Activated naive CD4-positive, alpha-beta T cell treated with anti-CD3 and anti-CD28 coated beads, Interleukin-2, amount 50 U/mL, for 72 hours (primary cell): ENCODE measurements at regions not wholly inside any gene's neighbourhood (a gene's known extent, or its start where the extent isn't known, plus 50 kb on each side); places are given as distances from the start of the nearest gene placed in this dataset.
"Not testable (repeated sequence)": the region's sequence is repeated elsewhere in the genome, so short reads cannot be mapped to it uniquely, and the experiment has no call there.

Source experiments
- ATAC-seq, 2 donors: fragments of 150-1000 bp; cut with Tn5 transposase; 2 replicates each; pipeline ENCODE4 v1.10.0; 2021; ENCODE audit warnings: mild to moderate bottlenecking in 2 of 2, moderate library complexity in 2 of 2
- DNase-seq, 2 donors: peaks; one replicate each; pipeline ENCODE4 v3.0.0; 2021 to 2022; ENCODE audit warnings: low spot score in 2 of 2
- H3K27ac Mint-ChIP-seq, 2 donors: one replicate each; pipeline ENCODE4 v1.8.0; 2022; ENCODE audit warnings: mild to moderate bottlenecking in 2 of 2, mixed read lengths in 2 of 2
- H3K36me3 Mint-ChIP-seq, 2 donors: one replicate each; pipeline ENCODE4 v1.8.0; 2022; ENCODE audit warnings: mixed read lengths in 2 of 2
- H3K9me3 Mint-ChIP-seq, 2 donors: one replicate each; pipeline ENCODE4 v1.8.0; 2022; ENCODE audit warnings: mixed read lengths in 2 of 2

GRCh38 chr2:200086911-200087310 lies 131.5 kb downstream of the MAIP1 start:
- ATAC-seq = no peak
- no peak for DNase-seq
- no peak overlapping the region for H3K27ac Mint-ChIP-seq
- no peaks in the 10 kb centered on the region for H3K36me3 Mint-ChIP-seq
- H3K9me3 Mint-ChIP-seq = no peaks in the 10 kb centered on the region

- Mint-ChIP-seq H3K27ac (no peak overlapping the region), H3K9me3 (no peaks in the 10 kb centered on the region), H3K36me3 (no peaks in the 10 kb centered on the region)
- DNase-seq (no peak), ATAC-seq (no peak)
These were observed 132.1 kb downstream of the MAIP1 start for GRCh38 chr2:200087451-200087850.

DNA sequence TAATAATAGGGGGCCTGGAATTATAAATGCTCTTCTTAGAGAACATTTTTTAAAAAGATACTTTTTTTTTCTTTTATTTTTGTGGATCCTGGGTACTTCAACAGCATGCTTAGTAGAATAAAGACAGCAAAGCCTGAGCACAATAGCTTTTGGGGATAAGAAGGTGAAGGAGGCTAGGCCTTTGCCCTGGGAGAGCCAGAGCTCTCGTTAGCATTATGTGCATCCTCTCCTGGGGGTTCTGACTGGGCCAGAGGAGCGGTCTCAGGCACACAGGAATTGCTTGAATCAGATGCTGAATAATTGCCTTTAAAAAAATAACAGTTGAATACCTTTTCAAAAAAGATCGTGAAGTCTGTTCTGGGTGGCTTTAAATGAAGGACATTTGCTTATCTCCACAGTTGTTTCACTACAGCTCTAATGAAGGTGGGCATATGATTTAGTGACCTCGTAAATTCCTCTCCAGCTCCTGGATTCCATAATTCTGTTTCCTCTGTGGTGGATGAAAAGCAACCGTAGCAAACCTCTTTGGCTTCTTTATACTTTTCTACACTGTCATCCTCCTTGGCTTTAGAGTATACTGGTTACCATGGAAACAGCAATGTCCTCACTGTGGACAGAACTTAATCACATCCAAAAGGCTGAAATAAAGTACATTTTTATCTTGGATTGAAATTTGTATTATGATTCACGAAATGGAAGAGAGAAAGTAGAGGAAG lies 133.8 kb downstream of the MAIP1 start:
- no peak for DNase-seq
- ATAC-seq = no peak
- Mint-ChIP-seq H3K36me3 (no peaks in the 10 kb centered on the region), H3K27ac (no peak overlapping the region), H3K9me3 (no peaks in the 10 kb centered on the region)

DNA sequence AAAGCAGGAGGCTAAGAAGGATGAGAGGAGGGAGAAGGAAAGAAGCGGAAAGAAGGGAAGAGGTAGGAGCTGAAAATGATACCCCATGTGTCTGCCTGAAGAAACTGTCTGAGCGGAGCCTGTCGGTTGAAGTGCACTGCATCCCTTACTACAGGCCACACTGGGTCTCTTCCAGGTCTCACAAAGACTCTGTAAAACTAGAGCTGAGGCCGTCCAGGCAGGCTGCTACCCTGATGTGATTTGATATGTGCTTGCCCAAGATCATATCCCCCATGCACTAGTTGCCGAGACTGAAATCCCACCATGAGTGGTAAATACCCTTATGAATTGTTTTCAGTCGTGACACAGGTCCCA lies 134.4 kb downstream of the MAIP1 start:
- Mint-ChIP-seq H3K9me3 (no peaks in the 10 kb centered on the region), H3K27ac (no peak overlapping the region), H3K36me3 (no peaks in the 10 kb centered on the region)
- ATAC-seq (no peak), DNase-seq (no peak)

DNA sequence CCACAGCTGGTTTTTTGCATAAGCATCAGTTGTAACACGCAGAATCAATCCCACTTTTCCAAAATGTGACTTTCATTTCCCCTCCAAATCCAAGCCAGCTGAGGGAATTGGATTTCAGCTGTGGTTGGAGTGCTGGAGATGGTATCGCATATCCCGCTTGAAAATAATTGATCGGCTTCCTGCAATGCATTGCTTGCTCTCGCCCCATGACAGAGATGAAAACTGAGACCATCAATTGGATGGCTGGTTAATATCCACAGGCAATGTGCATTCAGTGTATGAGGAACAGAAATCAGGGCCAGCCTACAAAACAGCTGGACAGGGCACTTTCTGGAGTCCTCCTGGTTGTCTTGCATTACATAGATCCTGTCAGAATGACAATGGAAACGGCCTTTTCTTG lies 135.3 kb downstream of the MAIP1 start:
- no peak for DNase-seq
- no peaks in the 10 kb centered on the region for H3K36me3 Mint-ChIP-seq
- H3K27ac Mint-ChIP-seq = no peak overlapping the region
- no peak for ATAC-seq
- no peaks in the 10 kb centered on the region for H3K9me3 Mint-ChIP-seq

DNA sequence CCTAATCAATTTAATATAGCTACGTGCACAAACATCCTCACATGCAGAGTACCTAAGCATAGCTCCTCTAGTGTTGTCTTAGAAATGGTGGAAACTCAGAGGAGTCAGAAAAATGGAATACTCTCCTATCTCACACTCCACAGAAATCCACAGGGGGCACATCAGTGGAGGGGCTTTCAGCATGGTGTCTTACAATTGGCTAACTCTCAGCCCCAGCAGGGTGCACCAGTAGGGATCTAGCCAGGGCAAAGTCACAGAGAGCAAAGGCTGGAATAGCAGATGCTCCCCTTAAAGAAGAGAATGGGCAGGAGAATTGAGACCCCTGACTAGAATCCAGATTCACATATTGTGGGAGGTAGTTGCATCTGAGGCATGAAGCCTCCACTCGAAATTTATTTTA lies 135.7 kb downstream of the MAIP1 start:
- ATAC-seq = no peak
- no peak for DNase-seq
- no peaks in the 10 kb centered on the region for H3K9me3 Mint-ChIP-seq
- no peaks in the 10 kb centered on the region for H3K36me3 Mint-ChIP-seq
- H3K27ac Mint-ChIP-seq = no peak overlapping the region

DNA sequence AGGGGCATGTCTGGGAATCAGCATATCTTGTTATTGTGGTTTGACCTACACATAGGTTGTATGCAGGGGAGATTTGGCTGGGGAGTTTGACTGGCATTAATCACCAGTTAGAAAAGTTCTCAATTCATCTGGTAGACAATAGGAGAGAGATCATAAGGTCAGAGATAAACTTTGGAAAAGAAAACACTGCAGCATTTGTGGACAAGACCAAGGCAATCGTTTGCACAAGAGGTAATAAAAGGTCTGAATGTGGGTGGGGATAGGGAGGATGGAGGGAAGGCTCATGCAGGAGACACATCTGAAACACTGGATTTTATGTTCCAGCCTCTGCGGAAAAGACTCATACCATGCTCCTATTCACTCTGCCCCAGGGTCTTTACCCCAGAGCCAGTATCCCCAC lies 136.9 kb downstream of the MAIP1 start:
- DNase-seq = no peak
- no peaks in the 10 kb centered on the region for H3K36me3 Mint-ChIP-seq
- no peak for ATAC-seq
- no peaks in the 10 kb centered on the region for H3K9me3 Mint-ChIP-seq
- H3K27ac Mint-ChIP-seq = no peak overlapping the region

DNA sequence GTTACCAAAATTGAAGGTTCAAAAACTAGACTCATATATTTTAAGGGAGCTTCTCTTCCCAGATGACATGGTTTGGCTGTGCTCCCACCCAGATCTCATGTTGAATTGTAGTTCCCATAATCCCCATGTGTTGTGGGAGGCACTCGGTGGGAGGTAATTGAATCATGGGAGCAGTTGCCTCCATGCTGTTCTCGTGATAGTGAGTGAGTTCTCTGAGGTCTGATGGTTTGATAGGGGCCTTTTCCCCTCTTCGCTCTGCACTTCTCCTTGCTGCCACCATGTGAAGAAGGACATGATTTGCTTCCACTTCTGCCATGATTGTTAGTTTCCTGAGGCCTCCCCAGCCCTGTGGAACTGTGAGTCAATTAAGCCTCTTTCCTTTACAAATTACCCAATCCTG lies 140.1 kb downstream of the MAIP1 start:
- no peak for DNase-seq
- no peaks in the 10 kb centered on the region for H3K36me3 Mint-ChIP-seq
- H3K27ac Mint-ChIP-seq = no peak overlapping the region
- H3K9me3 Mint-ChIP-seq = no peaks in the 10 kb centered on the region
- no peak for ATAC-seq

GRCh38 chr2:200099256-200099655 lies 143.9 kb downstream of the MAIP1 start:
- no peak overlapping the region for H3K27ac Mint-ChIP-seq
- no peaks in the 10 kb centered on the region for H3K9me3 Mint-ChIP-seq
- no peak for ATAC-seq
- no peak for DNase-seq
- H3K36me3 Mint-ChIP-seq = no peaks in the 10 kb centered on the region

- no peak for ATAC-seq
- no peak for DNase-seq
- no peaks in the 10 kb centered on the region for H3K36me3 Mint-ChIP-seq
- no peak overlapping the region for H3K27ac Mint-ChIP-seq
- no peaks in the 10 kb centered on the region for H3K9me3 Mint-ChIP-seq
These were observed 144.6 kb downstream of the MAIP1 start for GRCh38 chr2:200100027-200100426.

DNA sequence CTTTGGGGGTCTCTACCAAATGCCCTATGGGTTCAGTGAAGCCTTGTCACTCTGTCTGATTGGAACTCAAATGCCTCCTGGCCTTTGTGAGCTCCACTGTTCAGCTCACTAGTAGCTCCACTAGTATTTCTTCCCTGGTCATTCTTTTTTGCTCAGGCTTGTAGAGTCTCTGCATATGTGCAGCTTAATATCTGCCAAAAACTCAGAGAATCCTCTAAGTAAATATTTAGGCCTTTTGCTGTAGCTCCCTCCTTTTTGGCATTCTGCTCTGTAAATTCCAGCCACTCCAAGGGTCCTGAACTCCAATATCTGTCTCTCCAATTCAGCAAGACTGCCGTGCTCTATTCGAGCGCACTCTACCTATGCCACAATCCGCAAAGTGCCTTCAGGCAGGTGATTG lies 146.5 kb downstream of the MAIP1 start:
- H3K9me3 Mint-ChIP-seq = no peaks in the 10 kb centered on the region
- H3K27ac Mint-ChIP-seq = no peak overlapping the region
- DNase-seq = no peak

GRCh38 chr2:200102971-200103370 lies 147.6 kb downstream of the MAIP1 start:
- no peaks in the 10 kb centered on the region for H3K36me3 Mint-ChIP-seq
- H3K27ac Mint-ChIP-seq = no peak overlapping the region
- H3K9me3 Mint-ChIP-seq = no peaks in the 10 kb centered on the region
- DNase-seq (no peak), ATAC-seq (no peak)

More for the DNA sequence above, 146.5 kb downstream of the MAIP1 start:
- H3K36me3 Mint-ChIP-seq = no peaks in the 10 kb centered on the region
- ATAC-seq = no peak

DNA sequence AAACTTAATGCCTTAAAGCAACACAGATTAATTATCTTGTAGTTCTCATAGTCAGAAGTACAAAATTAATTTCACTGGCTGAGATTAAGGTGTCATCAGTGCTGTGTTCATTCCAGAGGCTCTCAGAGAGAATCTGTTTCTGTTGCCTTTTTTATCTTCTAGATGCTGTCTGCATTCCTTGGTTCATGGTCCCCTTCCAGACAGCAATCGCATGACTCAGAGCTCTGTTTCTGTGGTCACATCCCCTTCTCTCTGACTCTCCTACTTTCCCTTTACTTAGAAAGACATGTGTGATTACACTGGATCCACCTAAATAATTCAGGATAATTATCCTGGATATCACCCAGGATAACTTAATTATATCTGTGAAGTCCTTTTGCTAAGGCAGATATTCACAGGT lies 148.6 kb downstream of the MAIP1 start:
- no peak for DNase-seq
- no peak for ATAC-seq
- H3K9me3 Mint-ChIP-seq = no peaks in the 10 kb centered on the region
- H3K27ac Mint-ChIP-seq = no peak overlapping the region
- H3K36me3 Mint-ChIP-seq = no peaks in the 10 kb centered on the region

DNA sequence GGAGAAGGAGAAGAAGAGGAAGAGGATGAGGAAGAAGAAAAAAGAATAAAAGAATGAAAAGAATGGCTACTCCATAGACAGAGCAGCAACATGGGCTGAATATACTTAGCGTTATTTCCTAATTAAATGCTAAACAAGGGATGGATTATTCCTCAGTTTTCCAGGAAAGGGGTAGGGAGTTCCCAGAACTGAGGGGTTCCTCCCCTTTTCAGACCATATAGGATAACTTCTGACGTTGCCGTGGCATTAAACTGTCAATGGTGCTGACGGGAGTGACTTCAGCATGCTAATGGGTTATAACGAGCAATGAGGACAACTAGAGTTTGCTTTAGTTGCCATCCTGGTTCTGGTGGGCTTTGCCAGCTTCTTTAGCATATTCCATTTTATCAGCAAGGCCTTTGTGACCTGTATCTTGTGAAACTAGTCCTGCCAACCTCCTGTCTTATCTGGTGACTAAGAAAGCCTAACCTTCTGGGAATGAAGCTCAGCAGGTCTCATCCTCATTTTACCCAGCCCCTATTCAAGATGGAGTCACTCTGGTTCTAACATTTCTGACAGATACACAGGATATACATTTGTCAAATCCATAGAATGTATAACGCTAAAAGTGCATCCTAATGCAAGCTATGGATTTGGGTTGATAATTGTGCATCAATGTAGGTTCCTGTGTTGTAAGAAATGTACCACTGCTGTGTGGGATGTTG lies 152.3 kb downstream of the MAIP1 start:
- H3K36me3 Mint-ChIP-seq = no peaks in the 10 kb centered on the region
- H3K9me3 Mint-ChIP-seq = no peaks in the 10 kb centered on the region
- H3K27ac Mint-ChIP-seq = no peak overlapping the region
- no peak for DNase-seq
- no peak for ATAC-seq

DNA sequence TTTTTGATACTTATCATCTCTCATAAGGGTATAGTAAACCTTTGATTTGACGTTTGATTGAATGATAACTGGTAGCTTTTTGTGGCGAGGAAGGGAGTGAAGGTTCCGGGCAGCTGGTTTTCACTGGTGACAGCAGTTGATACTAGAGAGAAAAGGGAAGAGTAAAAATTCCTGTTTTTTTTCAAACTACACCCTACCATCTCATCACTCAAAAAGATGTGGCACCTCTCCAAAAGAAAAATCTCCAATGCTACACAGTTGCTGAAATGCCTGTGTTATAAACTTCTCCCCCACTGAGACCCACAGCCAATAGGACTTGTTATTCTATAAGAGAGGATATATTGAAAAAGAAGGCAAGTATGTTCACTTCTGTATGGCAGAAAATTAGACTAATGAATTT lies 154.0 kb downstream of the MAIP1 start:
- no peaks in the 10 kb centered on the region for H3K36me3 Mint-ChIP-seq
- H3K27ac Mint-ChIP-seq = no peak overlapping the region
- ATAC-seq = no peak
- H3K9me3 Mint-ChIP-seq = no peaks in the 10 kb centered on the region
- no peak for DNase-seq

DNA sequence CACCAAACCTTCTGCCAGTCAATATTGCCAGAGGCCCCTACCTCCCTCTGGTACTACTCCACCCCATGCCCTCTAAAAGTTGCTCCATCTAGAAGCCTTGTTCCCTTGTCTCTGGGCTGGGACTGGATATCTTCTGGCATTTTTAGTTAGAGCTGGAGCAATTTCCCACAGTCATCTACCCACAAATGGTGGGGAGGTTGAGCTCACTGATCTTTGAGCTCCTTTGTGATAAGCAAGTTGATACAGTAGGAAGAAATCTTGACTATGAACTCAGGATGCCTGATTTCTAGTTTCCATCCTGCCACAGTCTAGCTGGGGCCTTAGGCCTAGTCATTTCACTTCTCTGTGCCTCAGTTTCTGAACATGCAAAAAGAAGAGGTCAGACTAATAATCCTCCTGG lies 155.0 kb downstream of the MAIP1 start:
- no peak for ATAC-seq
- no peaks in the 10 kb centered on the region for H3K36me3 Mint-ChIP-seq

DNA sequence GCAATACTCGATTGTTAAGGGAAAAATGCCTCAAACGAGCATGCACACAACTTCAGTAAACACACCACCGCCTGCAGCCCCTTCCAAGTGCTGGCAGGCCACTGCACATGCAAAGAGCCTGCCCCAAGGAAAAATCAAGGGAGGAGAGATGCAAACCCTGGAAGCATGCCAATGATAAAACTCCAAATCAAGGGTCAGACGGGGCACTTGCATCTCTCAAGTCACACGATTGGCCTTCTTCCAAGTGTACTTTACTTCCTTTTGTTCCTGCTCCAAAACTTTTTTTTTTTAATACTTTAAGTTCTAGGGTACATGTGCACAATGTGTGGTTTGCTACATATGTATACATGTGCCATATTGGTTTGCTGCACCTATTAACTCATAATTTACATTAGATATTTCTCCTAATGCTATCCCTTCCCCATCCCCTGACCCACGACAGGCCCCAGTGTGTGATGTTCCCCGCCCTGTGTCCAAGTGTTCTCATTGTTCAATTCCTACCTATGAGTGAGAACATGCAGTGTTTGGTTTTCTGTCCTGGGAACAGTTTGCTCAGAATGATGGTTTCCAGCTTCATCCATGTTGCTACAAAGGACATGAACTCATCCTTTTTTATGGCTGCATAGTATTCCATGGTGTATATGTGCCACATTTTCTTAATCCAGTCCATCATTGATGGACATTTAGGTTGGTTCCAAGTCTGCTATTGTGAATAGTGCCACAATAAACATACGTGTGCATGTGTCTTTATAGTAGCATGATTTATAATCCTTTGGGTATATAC lies 157.8 kb downstream of the MAIP1 start:
- H3K36me3 Mint-ChIP-seq, DNase-seq, H3K27ac Mint-ChIP-seq, ATAC-seq, H3K9me3 Mint-ChIP-seq: not testable (repeated sequence)

More for the DNA sequence above, 155.0 kb downstream of the MAIP1 start:
- no peaks in the 10 kb centered on the region for H3K9me3 Mint-ChIP-seq
- no peak for DNase-seq
- no peak overlapping the region for H3K27ac Mint-ChIP-seq
